CD4-positive, alpha-beta T cell treated with Interleukin-1 beta for 1 hour (primary cell): ENCODE measurements at regions not wholly inside any gene's neighbourhood (a gene's known extent, or its start where the extent isn't known, plus 50 kb on each side); places are given as distances from the start of the nearest gene placed in this dataset.
"Not testable (repeated sequence)": the region's sequence is repeated elsewhere in the genome, so short reads cannot be mapped to it uniquely, and the experiment has no call there.

ENCODE experiments used
- DNase-seq, 2 donors: peaks; one replicate each; pipeline ENCODE4 v3.0.0-alpha.2; 2020 to 2022

DNA sequence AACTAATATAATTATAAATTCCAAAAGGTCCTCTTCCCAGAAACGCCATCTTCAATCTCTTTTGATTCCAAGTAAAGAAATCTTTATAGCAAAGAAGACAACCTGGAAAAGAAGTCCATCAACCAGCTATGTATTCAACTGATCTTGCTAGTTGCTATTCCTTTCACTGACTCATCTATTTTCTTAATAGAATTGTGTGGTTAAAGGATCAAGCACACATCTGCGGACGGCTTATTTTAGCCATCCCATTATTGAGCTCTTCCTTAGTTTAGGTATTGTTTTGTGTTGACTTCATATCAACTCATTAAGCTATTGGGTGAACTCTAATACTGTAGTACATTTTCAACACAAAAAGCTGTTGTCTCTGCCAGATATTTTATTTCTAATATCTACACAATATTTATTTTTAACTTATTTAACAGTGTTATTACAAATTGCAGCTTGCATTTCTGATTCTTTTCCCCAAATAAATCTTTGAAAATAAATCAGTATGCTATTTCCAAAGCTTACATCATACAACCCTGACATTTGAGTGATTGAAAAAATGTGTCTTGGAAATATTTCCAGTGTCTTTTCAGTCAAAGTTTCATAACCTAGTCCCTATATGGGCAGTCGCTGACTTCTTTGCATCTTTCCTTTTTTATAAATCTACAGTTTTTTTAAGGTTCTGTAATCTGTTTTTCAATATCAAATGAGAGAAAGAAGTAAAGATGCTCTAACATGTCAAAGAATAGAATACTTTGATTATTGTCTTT lies 158.8 kb upstream of the SPRY2 start:
- DNase-seq = no peak

GRCh38 chr13:80498433-80498832 lies 157.5 kb upstream of the SPRY2 start:
- no peak for DNase-seq

GRCh38 chr13:80497978-80498377 lies 157.1 kb upstream of the SPRY2 start:
- DNase-seq = no peak

GRCh38 chr13:80497439-80497838 lies 156.5 kb upstream of the SPRY2 start:
- no peak for DNase-seq

DNA sequence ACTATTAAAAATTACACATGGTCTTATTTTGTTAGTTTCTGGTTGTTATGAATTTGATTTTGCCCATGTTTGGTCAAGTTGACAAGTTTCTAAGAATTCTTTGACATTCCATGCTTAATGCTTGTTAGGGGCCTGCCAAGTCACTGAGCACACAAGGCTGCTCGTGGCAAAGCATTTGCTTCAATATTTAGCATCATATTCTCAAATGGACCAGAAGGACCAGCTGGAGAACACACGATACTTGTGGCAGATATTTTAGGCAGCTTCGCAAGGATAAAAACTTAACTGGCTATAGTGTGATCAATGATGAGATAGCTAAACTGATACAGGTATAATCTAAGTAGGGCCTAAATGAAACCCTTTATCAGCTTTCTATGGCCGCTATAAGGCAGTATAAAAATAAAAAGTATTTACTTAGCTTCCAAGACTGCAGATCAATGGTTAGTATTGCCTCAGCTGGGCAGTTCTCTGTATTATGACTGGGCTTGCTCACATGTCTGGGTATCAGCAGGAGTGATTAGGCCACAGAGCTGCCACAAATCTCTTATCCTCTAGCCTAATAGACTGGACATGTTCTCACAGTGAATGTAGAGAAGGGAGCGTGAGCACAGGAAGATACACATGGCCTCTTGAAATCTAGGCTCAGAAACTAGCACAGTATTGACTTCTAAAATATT lies 155.9 kb upstream of the SPRY2 start:
- no peak for DNase-seq

DNA sequence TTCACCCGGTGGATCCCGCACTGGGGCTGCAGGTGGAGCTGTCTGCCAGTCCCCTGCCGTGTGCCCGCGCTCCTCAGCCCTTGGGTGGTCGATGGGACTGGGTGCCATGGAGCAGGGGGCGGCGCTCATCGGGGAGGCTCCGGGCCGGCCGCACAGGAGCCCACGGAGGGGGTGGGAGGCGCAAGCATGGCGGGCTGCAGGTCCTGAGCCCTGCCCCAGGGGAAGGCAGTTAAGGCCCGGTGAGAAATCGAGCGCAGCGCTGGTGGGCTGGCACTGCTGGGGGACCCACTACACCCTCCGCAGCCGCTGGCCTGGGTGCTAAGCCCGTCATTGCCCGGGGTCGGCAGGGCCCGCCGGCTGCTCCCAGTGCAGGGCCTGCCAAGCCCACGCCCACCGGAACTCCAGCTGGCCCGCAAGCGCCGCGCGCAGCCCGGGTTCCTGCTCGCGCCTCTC lies 149.6 kb upstream of the SPRY2 start:
- not testable (repeated sequence) for DNase-seq

- no peak for DNase-seq
Measured at GRCh38 chr13:80486402-80486801, 145.5 kb upstream of the SPRY2 start.

DNA sequence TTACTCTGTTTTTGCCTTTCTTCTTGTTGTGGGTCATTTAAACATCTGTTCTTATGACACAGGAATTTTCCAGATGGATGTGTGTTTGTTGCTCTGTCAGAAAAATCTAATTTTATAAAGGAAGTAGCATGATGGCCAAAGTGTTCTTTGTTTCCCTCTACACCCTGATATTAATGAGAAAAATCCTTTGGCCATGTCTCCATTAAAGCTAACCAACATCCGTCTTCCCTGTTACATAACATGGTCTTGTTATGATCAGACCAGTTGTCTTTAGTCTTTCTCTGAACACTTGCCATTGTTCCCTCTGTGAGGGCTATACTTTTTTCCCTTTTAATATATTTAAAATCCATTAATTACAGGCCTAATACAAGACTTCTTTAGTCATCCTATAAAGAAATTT lies 142.2 kb upstream of the SPRY2 start:
- no peak for DNase-seq

- DNase-seq = no peak
Measured at GRCh38 chr13:80481588-80481987, 140.7 kb upstream of the SPRY2 start.

DNA sequence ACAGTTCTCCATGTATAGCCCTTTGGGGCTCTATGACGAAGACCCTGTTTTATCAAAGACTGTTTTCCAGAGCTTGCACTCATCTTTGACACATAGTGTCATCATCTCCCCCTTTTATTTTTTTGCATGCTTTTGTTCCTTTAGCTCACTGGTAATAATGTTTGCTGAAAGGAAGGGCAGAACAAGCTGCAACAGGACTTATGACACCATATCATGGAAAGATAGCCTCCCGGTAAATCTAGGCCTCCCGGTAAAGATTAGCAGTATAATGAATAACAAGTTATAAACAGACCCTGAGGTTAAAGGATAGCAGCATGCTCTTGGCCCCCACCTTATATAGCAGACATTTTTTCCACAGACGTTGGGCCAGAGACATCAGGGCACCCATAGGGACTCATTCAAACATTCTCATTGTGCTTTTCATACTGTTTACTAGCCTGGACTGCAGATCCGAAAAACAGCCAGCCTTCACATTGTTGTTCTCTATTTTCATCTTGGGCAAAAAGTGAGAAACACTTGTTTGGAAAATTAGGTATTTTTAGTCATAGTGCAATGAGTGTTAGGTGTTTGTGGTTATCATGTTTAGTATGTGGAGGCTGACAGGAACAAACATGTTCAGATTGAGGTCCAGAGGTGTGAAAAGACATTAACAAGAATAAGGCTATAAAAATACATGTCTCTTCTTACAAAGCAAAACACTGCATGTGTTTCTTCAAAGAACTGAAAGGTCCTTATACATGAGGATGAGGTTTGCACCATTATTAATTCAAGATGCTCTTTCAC lies 136.9 kb upstream of the SPRY2 start:
- no peak for DNase-seq

DNA sequence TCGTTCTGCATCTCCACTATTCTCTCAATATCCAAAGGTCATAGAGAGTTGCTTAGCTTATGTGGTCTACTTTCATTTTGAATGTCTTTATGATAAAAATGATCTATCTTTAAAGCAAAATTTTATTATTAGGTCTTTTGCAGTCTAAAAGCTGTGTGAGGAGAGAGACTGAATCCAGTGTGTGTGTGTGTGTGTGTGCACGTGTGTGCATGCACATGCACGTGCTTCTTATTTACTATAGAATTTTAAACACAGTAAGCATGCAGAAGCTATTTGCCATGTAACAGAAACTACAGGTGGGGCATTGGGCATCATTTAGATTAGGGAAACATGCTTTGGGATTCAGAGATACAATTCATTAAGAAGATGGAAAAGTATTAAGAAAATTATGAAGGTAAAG lies 136.0 kb upstream of the SPRY2 start:
- no peak for DNase-seq

GRCh38 chr13:80475718-80476117 lies 134.8 kb upstream of the SPRY2 start:
- DNase-seq = no peak

GRCh38 chr13:80473695-80474094 lies 132.8 kb upstream of the SPRY2 start:
- DNase-seq = no peak

DNA sequence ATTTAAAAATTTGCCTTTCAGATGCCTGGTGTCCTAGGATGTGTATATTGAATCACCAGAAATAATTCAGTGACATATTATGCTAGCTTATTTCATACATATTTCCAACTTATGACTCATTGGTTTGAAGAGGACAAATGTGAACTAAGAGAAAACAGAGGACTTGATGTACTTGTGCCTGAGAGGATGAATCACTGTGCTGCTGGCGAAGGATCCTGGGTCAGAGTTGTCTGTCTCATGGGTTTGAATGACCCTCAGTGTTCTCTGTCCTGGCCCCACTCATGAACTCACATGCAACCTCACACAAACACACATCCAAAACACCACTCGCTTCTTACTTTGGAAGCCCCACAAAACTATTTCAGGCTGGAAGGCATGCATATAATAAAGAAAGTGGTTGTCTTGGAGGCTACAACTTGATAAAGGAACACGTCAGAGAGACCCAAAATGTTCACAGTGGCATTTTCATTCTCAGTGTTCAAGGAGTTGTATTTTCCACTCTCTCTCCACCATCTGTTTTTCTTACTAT lies 129.0 kb upstream of the SPRY2 start:
- DNase-seq = peak in 1 of 2 donors; percentile 21

GRCh38 chr13:80469105-80469852 lies 128.4 kb upstream of the SPRY2 start:
- DNase-seq = no peak

DNA sequence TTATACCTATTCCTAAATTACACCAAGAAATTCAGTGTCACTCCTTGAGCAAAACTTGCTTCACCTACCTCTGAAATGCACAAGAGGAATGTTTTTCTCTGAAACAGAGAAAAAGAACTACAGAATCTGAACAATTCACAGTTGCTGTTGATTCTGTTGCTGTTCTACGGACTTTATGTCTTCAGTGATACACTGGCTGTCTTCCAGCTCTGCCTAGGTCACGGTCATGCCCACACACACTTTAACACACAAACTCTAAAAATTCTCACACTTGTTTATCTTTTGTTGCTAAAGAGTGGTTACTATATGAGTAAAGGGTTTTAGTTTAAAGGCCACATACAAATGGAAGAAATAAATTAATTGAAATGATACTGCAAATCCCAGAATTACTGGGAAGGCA lies 124.4 kb upstream of the SPRY2 start:
- no peak for DNase-seq

GRCh38 chr13:80463673-80464352 lies 122.9 kb upstream of the SPRY2 start:
- DNase-seq = no peak

- DNase-seq = no peak
Measured at GRCh38 chr13:80462567-80462966, 121.6 kb upstream of the SPRY2 start.

DNA sequence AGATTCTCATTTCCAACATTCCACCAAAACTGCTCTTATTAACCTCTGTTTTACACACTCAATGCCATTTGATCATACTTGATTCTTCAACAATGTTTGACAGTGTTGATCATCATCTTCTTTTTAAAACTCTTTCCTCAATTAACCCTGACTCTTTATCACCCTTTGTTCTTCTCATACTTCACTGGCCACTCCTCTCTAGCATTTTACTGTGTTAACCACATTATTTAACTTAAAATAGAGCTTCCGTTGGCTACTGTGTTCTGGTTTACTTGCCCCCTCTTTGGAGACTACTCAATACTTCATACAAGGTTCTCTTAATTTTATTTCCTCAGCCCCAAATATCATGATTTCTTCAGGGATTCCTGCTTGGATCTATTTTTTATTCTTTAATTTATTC lies 121.1 kb upstream of the SPRY2 start:
- no peak for DNase-seq

DNA sequence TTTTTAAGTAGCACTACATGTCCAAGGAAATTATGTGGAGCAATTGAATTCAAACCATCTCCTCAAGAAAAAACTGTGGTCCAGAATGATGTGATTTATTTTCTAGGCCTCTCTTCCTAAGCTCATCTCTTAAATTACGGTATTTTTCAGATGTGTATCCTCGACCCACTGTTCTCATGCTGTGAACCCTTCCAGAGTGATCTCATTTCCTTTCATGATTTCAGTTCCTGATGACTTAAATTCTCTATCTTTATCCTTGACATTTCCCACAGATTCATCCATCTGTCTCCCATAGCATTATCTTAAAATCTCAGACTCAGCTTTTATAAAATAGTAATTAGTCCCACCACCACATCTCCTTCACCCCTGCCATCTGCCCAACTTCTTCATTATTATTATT lies 117.6 kb upstream of the SPRY2 start:
- DNase-seq = no peak

DNA sequence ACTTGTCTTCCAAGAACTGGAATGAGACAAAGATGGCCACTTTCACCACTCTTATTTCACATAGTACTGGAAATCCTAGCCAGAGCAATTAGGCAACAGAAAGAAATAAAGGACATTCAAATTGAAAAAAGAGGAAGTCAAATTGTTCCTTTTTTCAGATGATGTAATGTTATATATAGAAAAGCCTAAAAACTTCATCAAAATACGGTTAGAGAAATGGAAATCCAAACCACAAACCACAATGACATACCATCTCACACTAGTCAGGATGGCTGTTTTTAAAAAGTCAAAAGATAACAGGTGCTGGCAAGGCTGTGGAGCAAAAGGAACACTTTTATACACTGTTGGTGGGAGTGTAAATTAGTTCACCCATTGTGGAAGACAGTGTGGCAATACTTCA lies 113.3 kb upstream of the SPRY2 start:
- DNase-seq = no peak

- no peak for DNase-seq
Measured at GRCh38 chr13:80452279-80452678, 111.4 kb upstream of the SPRY2 start.
